ACC112 (cell line): ENCODE measurements at regions not wholly inside any gene's neighbourhood (a gene's known extent, or its start where the extent isn't known, plus 50 kb on each side); places are given as distances from the start of the nearest gene placed in this dataset.
"Not testable (repeated sequence)": the region's sequence is repeated elsewhere in the genome, so short reads cannot be mapped to it uniquely, and the experiment has no call there.

Source experiments
- H2AFZ ChIP-seq: fragments of 200-600 bp; sonication (generic); one replicate; pipeline ENCODE4 v1.6.0; 2017; ENCODE audit warnings: antibody characterized with exemption, low read length; ENCODE audit not compliant: unreplicated experiment
- H3K27ac ChIP-seq: fragments of 200-600 bp; sonication (generic); 2 replicates; pipeline ENCODE4 v1.5.1; 2014; ENCODE audit warnings: low read depth, mild to moderate bottlenecking, antibody characterized with exemption, low read length, moderate library complexity
- H3K27me3 ChIP-seq: fragments of 200-600 bp; sonication (generic); 2 replicates; pipeline ENCODE4 v1.6.1; 2014; ENCODE audit warnings: mild to moderate bottlenecking, antibody characterized with exemption, low read length, moderate library complexity, mixed read lengths; ENCODE audit not compliant: insufficient read depth
- H3K36me3 ChIP-seq: fragments of 200-600 bp; sonication (generic); 2 replicates; pipeline ENCODE4 v1.6.1; 2016; ENCODE audit warnings: mild to moderate bottlenecking, antibody characterized with exemption, low read length, moderate library complexity, mixed read lengths; ENCODE audit not compliant: insufficient read depth
- H3K4me1 ChIP-seq: fragments of 200-600 bp; sonication (generic); one replicate; pipeline ENCODE4 v1.6.1; 2016; ENCODE audit warnings: low read length, mixed read lengths; ENCODE audit not compliant: insufficient read depth, unreplicated experiment, control insufficient read depth
- H3K4me3 ChIP-seq: fragments of 200-600 bp; sonication (generic); 2 replicates; pipeline ENCODE4 v1.5.1; 2014; ENCODE audit warnings: mild to moderate bottlenecking, low read depth, low read length
- H3K79me2 ChIP-seq: fragments of 200-600 bp; sonication (generic); one replicate; pipeline ENCODE4 v1.6.0; 2016; ENCODE audit warnings: low read length; ENCODE audit not compliant: control insufficient read depth, unreplicated experiment, insufficient read depth

- Histone ChIP-seq H3K79me2 (no peaks in the 10 kb centered on the region), H3K4me3 (no peak overlapping the region), H3K36me3 (no peaks in the 10 kb centered on the region), H3K4me1 (no peaks in the 10 kb centered on the region), H2AFZ (no peak overlapping the region), H3K27me3 (no peaks in the 10 kb centered on the region), H3K27ac (no peak overlapping the region)
These were observed 378.6 kb upstream of the TYRP1 start for GRCh38 chr9:12314589-12314988.

GRCh38 chr9:12318732-12319685, 374.2 kb upstream of the TYRP1 start:
- H3K27ac ChIP-seq: no peak overlapping the region
- no peaks in the 10 kb centered on the region for H3K27me3 ChIP-seq
- no peaks in the 10 kb centered on the region for H3K4me1 ChIP-seq
- H2AFZ ChIP-seq: no peak overlapping the region
- no peaks in the 10 kb centered on the region for H3K79me2 ChIP-seq
- no peak overlapping the region for H3K4me3 ChIP-seq
- no peaks in the 10 kb centered on the region for H3K36me3 ChIP-seq

DNA sequence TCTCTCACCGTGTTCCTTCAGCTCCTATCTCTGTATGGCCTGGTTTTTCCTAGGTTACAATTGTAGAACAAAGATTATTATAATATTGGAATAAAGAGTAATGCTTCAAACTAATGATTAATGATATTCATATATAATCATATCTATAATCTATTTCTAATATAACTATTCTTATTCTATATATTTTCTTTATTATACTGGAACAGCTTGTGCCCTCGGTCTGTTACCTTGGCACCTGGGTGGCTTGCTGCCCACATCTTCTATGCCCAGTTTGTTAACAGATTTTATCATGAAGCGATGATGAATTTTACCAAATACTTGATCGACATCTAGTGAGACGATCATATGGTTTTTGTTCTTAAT, 363.6 kb upstream of the TYRP1 start:
- no peak overlapping the region for H3K27ac ChIP-seq

GRCh38 chr9:12333966-12334365, 359.2 kb upstream of the TYRP1 start:
- not testable (repeated sequence) for H2AFZ ChIP-seq

More for the DNA sequence above, 363.6 kb upstream of the TYRP1 start:
- Histone ChIP-seq H3K36me3 (no peaks in the 10 kb centered on the region), H3K4me1 (no peaks in the 10 kb centered on the region), H2AFZ (no peak overlapping the region), H3K79me2 (no peaks in the 10 kb centered on the region), H3K4me3 (no peak overlapping the region), H3K27me3 (no peaks in the 10 kb centered on the region)

DNA sequence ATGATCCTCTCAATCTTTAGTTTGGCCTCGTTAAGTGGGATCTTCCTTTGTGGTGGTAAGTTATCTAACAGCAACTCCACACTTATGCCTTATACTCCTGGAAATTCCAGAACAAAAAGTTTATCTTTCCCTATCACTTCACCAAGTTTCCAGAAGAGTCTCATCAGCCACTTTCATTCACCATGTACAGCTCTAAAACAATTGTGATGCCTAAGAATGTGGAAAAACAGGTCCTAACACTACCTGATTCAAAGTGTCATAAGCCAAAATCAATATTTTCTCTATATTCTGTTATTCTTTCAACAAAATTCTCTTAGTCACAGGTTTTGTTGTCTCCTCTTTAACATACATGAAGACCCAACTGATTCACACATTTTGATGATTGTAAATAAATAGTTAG, 342.4 kb upstream of the TYRP1 start:
- no peak overlapping the region for H3K27ac ChIP-seq
- H3K4me3 ChIP-seq: no peak overlapping the region
- H3K27me3 ChIP-seq: no peaks in the 10 kb centered on the region
- no peaks in the 10 kb centered on the region for H3K36me3 ChIP-seq
- H2AFZ ChIP-seq: no peak overlapping the region
- H3K4me1 ChIP-seq: no peaks in the 10 kb centered on the region
- H3K79me2 ChIP-seq: no peaks in the 10 kb centered on the region

More at GRCh38 chr9:12333966-12334365, 359.2 kb upstream of the TYRP1 start:
- not testable (repeated sequence) for H3K79me2 ChIP-seq, H3K27ac ChIP-seq, H3K4me3 ChIP-seq, H3K4me1 ChIP-seq, H3K36me3 ChIP-seq, H3K27me3 ChIP-seq

DNA sequence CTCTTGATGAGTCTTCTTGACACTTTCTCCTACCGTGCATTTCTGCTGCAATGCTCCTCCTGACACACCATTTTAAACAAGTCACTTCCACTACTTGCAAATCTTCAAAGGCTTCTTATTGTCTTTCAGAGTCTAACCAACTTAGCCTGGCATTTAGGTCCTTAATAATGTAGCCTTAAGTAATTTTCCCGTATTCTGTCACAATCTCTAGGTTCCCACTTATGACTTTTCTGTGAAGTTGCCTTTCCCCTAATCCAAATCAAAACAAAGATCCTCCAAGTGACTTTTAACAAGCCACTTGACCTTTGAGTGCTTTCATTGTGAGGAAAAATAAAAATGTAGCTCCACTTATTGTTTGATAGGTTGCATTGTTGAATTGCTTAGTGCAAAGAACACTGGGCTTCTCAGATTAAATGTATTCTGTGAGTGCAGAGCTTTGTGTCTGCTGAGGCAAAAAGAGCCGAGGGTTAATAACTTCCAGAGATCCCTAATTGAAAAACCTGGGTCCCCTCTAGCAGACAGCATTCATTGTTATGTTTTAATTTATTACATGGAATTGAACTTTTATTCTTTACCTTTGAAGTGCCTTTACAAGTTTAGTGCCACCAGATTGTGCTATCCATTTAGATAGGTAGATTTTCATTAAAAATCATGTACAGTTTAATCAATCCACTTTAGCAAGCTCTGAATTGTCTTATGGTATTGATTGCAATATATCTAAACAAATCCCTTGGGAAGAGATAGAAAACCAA, 341.7 kb upstream of the TYRP1 start:
- Histone ChIP-seq H3K4me3 (no peak overlapping the region), H3K4me1 (no peaks in the 10 kb centered on the region), H3K27ac (no peak overlapping the region)

GRCh38 chr9:12352045-12352315, 341.2 kb upstream of the TYRP1 start:
- Histone ChIP-seq H3K36me3 (no peaks in the 10 kb centered on the region), H3K79me2 (no peaks in the 10 kb centered on the region), H3K4me1 (no peaks in the 10 kb centered on the region), H3K4me3 (no peak overlapping the region), H3K27ac (no peak overlapping the region), H3K27me3 (no peaks in the 10 kb centered on the region), H2AFZ (no peak overlapping the region)

More for the DNA sequence above, 341.7 kb upstream of the TYRP1 start:
- Histone ChIP-seq H3K36me3 (no peaks in the 10 kb centered on the region), H3K79me2 (no peaks in the 10 kb centered on the region), H2AFZ (no peak overlapping the region), H3K27me3 (no peaks in the 10 kb centered on the region)

DNA sequence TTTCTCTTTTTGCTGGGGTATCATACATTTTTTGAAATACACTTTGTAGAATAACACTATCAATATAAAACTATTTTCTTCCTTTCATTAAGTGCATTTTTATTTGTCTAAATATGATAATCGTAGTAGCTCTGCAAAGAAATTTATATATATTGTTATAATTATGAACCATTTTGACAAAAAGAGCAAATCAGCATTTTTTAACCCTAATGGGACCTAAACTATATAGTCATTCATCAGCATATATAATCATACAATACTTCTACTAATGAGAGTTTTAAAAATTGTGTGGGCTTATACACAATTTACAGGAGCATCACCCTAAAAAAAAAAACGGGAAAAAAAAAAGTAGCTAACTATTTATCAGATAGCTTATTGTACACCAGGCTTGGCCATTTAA, 329.7 kb upstream of the TYRP1 start:
- Histone ChIP-seq H3K27me3 (no peaks in the 10 kb centered on the region), H3K27ac (no peak overlapping the region), H2AFZ (no peak overlapping the region), H3K79me2 (no peaks in the 10 kb centered on the region), H3K4me3 (no peak overlapping the region), H3K36me3 (no peaks in the 10 kb centered on the region), H3K4me1 (no peaks in the 10 kb centered on the region)

GRCh38 chr9:12368569-12368968, 324.6 kb upstream of the TYRP1 start:
- no peak overlapping the region for H2AFZ ChIP-seq
- no peak overlapping the region for H3K4me3 ChIP-seq
- H3K27ac ChIP-seq: no peak overlapping the region
- H3K4me1 ChIP-seq: no peaks in the 10 kb centered on the region
- no peaks in the 10 kb centered on the region for H3K79me2 ChIP-seq
- no peaks in the 10 kb centered on the region for H3K36me3 ChIP-seq
- H3K27me3 ChIP-seq: no peaks in the 10 kb centered on the region

- no peaks in the 10 kb centered on the region for H3K36me3 ChIP-seq
- H3K4me1 ChIP-seq: no peaks in the 10 kb centered on the region
- H3K27ac ChIP-seq: no peak overlapping the region
- no peak overlapping the region for H3K4me3 ChIP-seq
- H3K79me2 ChIP-seq: no peaks in the 10 kb centered on the region
- H2AFZ ChIP-seq: no peak overlapping the region
- H3K27me3 ChIP-seq: no peaks in the 10 kb centered on the region
These were observed 301.2 kb upstream of the TYRP1 start for GRCh38 chr9:12391839-12392509.
